ENCODE measurements at regions not wholly inside any gene's neighbourhood (a gene's known extent, or its start where the extent isn't known, plus 50 kb on each side); places are given as distances from the start of the nearest gene placed in this dataset.

- TF ChIP-seq CTCF (conservative IDR thresholded peaks at IDR 0.05; ENCODE audit: low read depth in 2 of 2) (no peak), POLR2AphosphoS5 (IDR thresholded peaks at IDR 0.05; ENCODE audit: low read depth) (no peak), EZH2 (IDR thresholded peaks at IDR 0.05; ENCODE audit: low read depth, unreplicated experiment) (no peak), CREB1 (CRISPR knock-in tag; IDR thresholded peaks at IDR 0.05; ENCODE audit: low read depth) (no peak), REST (IDR thresholded peaks at IDR 0.05; ENCODE audit: unreplicated experiment) (no peak), EZH2phosphoT487 (IDR thresholded peaks at IDR 0.05; ENCODE audit: unreplicated experiment) (no peak), STAT1 (IDR thresholded peaks at IDR 0.05; ENCODE audit: unreplicated experiment) (no peak)
These were observed 231.6 kb upstream of the ERBB4 start for GRCh38 chr2:212770240-212770639.

Data from GM23338 (cell line).